Activated T-cell treated with anti-CD3 and anti-CD28 coated beads, Interleukin-2, amount 50 U/mL, for 48 hours (primary cell): ENCODE measurements at regions not wholly inside any gene's neighbourhood (a gene's known extent, or its start where the extent isn't known, plus 50 kb on each side); places are given as distances from the start of the nearest gene placed in this dataset.

Experiments used
- DNase-seq, 2 experiments: peaks; one replicate each; pipeline ENCODE4 v3.0.0-alpha.2; 2020

GRCh38 chr20:24797745-24798655, 151.1 kb upstream of the CST7 start:
- no peak for DNase-seq

DNA sequence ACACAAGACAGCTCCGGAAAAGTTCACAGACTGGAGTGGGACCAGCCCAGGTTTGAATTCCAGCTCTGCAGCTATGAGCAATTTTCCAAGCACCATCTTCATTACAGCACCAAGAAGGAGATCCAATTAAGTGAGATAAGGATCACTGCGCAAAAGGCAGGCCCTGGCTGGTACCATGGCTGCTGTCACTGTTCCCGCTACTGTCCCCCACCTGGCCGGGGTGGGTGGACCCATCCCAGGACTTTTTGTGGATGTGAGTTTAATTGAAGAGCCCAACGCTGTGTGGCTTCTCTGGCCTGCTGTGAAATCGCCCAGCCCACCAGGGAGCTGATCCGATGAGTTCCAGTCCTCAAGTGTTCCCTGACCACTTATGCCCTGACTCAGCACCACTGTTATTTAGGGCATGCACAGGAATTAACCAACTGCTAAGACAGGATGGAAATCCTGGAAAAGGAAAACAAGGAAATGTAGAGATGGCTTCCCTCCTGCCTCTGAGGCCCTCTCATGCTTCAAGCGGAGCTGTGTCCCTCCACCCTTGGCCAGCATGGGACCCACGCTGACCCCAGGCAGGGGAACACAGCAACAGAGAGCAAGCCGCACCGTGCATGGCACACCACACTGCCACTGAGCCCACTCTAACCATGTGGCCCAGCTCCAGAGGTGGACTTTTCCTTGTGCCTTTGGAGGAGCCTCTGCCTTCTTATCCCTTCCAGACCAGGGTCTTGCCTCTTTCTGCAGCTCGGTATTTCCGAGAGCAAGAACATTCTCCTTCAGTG, 150.0 kb upstream of the CST7 start:
- no peak for DNase-seq

DNA sequence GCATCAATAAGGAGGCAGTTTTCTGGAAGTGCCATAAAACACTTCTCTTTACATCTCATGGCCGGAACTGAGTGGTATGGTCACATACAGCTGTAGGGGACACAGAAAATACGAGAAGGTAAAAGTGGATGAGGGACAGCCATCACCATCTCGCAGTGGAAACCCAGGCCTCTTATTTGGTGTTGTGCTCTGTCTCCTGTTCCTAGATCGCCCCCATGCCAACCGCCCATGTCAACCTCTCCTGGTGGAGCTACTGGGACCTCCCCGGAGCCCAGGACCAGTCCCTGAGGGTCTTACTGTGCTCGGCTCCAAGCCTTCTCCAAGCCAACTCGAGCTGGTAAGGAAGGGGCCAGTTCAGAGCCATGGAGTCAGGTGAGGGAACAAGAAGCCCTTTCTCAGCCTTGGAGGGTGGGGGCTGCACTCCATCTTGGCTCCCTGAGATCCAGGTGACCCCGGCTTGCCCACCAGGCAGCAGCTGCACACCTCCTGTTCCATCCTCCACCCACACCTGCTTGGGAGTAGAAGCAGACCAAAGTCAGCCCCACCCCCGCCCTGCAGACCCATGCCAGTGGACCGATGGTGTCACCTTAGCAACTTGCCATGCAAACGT, 149.0 kb upstream of the CST7 start:
- no peak for DNase-seq

DNA sequence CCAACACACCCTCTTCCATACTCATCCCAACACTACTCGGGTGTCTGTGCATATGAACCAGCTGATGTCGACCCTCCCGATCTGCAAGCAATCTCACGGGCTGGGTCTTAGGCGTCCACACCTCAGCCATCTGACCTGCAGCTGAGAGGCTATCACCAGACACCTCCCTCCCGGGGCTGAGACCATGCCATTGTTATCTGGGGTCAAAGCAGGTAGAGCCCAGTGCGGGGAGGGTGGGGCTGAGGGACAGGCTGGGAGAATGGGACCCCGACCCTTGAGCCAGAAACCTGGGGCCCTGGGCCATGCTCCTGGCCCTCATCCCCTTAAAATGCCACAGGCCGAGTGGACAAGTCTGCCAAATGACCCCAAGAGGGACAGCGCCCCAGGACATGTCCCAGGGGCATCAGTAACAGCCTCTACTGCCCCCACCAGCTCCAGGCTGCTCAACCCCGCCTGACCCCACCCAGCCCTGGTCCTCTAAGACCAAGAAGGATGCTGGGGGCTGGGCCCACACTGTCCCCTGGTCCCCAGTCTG, 146.7 kb upstream of the CST7 start:
- DNase-seq = no peak

- DNase-seq = no peak
Observed at GRCh38 chr20:24804481-24805206, 144.4 kb upstream of the CST7 start.

DNA sequence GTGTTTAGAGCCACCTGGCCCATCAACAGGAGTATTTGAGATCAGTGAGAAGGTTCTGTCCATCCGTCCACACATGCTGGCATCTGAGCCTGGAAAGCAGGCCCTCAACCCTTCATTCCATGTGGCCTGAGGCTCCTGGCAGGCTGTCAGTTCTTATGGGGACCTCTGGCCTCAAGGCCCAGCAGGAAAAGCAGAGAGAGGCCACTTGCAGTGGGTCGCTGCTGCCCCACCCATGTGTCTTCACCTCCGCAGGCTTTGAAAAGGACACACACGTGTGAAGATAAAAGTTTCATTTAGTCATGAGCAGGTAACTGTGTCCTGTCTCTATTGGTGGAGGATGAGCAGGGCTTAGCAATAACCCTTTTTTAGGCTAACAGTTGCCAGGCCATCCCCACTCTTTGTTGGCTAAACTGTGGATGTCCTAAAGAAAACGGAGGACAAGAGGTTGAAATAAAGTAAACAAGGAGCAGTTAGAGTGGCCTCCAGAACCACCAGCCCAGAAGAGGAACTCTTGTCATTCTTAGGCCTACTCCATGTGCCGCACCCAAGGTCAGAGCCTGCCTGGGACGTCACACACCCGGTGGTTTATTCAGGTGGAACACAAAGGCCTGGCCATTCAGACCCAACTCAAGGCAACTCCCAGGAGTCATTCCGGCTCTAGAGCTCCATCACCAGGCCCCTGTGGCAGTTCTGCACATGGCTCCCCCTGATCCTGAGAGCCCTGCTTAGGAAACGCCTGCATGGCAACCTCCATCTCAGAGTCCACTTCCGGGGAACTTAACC, 143.4 kb upstream of the CST7 start:
- DNase-seq = no peak

GRCh38 chr20:24806705-24807676, 142.1 kb upstream of the CST7 start:
- DNase-seq = no peak

DNA sequence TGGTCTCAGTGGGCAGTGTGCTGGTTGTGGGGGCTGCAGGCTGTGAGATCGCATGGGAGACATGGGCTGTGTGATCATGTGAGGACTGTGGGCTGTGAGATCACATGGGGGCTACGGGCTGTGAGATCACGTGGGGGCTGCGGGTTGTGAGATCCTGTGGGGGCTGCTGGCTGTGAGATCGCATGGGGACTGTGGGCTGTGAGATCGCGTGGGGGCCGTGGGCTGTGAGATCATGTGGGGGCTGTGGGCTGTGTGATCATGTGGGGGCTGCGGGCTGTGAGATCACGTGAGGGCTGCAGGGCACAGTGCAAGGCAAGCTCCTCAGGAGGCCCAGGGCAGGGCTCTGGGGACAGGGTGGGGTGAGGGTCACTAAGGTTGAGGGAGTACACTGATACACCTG, 140.5 kb upstream of the CST7 start:
- no peak for DNase-seq

DNA sequence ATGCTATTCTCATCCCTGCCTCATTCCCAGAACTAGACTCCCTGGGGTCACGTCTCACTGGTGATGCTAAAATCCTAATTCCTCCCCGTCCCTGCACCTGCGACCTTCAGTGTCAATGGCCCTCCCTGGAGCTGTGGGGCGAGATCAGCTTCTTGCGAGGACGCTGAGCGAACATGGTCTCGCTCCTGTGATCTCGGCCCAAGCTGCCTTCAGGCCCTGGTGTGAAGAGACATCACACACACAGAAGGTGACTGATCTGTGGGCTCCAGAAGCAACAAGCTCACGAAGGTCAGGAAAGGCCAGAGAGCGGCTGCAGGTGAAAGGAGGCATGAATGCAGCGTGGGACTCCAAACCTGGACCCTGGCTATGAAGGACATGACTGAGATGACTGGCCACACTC, 139.5 kb upstream of the CST7 start:
- no peak for DNase-seq

DNA sequence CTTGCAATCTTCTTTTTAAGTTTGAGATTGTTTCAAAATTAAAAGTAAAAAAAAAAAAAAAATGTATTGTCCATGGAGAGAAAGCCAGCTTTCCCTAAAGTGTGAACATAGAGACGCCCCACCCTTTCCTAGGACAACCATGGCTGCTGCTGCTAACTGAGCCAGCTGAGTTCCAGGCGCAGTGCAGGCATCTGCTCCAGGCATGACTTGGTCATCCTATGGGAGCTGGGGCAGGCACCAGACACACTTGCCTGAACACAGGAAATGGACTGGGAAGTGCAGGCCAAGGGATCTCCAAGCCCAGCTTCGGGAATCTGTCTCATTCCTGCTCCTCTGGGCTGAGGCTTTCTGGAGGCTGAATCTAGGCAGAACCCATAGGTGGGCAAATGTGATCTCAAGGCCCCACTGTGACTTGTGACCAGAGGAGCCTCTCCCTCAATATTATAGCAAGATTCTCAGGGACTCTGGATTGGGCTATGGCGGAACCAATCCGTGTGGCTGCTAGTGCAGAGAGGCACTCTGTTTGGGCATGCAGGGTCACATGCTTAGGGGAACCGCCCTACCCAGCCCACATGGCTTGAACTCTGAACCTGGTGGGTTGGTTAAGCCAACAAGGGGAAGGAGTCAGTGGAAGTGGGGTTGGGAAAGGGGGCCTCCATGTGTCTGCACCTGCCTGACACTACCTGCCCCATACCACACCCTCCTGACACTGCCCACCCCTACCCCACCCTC, 138.2 kb upstream of the CST7 start:
- DNase-seq = no peak

DNA sequence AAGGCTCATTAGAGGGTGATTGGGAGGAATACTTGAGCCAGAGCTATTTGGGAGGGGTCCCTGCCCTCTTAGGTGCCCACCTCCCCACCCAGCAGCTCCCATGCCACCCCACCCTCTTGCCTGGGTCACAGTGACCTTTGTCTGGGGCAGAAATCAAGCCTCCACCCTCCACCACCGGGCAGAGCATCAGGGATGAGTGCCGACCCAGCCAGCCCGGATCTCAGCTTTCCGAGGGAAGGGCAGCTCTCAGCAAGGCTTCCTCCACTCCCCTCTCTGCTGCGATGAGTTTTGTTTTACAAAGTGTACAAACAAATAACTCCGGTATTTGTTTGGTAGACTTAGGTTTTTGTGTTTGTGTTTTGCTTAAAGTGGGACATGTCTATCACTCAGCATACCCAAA, 136.7 kb upstream of the CST7 start:
- no peak for DNase-seq

DNA sequence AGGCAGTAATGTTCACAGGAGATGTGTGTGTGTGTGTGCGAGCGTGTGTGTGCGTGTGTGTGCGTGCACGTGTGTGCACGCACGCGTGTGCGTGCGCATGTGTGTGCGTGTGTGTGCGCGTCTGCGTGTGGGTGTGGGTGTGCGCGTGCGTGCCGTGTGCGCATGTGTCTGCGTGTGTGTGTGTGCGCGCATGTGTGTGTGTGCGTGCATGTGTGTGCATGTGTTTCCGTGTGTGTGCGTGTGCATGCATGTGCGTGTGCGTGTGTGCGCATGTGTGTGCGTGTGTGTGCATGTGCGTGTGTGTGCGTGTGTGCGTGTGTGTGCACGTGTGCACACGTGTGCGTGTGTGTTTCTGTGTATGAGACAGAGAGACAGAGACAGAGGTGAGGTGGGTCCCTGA, 136.0 kb upstream of the CST7 start:
- no peak for DNase-seq

DNA sequence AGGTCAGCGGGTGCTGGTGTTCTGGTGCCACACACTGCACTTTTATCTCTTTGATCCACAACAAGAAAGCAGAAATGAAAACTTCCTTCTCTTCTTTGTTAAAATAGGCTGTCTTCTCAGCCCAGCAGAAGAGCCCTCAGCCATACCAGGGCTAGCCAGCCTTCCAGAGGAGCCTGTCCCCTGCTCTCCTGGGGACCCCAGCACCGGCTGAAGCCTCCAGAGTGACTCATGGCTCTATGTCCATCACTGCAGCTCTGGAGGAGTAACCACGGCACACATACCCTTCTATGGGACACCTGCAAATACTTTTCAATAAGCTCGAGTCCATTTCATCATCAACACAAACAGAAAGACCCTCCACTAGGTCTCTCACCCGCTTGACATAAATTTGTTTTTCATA, 135.6 kb upstream of the CST7 start:
- no peak for DNase-seq

DNA sequence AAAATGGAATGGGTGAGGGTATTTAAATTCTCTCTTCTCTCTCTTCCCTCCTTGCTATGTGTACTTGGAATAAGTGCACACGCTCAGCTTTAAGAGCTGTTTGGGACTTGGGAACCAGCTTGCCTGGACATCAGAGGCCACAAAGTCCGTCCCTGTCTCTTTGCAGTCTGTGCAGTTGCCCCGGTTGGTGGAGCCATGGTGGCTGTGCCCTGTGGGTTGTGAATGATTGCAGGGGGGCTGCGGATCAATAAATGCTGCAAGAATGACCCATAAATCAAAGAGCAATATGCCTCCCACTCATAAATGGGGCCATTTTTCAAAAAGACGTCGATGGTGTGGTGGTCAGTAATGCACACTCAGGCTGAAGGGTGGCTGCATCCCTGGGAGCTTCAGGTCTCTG, 135.1 kb upstream of the CST7 start:
- no peak for DNase-seq

DNA sequence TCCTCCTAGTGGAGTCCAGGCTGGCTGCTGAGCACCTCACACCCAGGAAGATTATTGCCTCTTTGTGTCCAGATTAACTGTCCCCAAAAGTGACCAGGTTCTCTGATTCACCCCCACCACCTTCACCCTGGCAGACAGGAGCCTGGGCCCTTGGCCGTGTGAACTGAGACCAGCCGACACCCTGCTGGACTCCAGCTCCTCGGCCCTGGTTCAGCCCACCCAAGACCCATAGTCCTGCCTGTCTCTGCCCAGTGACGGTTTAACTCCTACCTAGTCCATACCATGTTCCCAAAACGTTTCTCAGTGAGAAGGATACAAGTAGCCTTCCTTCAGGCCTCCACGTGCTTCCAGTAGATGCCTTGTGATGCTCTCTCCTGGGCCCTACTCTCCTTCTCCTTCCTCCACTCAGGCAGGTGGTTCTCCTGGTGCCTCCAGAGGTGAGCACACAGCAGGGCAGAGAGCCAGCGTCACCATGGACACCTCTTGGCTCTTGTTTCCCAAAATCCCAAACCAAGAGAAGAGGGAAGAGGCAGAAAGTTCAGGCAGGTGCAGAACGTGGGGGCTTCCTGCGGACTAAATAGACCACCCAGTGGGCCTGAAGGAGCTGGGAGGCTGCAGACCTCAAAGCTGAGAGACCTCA, 134.4 kb upstream of the CST7 start:
- DNase-seq = no peak

DNA sequence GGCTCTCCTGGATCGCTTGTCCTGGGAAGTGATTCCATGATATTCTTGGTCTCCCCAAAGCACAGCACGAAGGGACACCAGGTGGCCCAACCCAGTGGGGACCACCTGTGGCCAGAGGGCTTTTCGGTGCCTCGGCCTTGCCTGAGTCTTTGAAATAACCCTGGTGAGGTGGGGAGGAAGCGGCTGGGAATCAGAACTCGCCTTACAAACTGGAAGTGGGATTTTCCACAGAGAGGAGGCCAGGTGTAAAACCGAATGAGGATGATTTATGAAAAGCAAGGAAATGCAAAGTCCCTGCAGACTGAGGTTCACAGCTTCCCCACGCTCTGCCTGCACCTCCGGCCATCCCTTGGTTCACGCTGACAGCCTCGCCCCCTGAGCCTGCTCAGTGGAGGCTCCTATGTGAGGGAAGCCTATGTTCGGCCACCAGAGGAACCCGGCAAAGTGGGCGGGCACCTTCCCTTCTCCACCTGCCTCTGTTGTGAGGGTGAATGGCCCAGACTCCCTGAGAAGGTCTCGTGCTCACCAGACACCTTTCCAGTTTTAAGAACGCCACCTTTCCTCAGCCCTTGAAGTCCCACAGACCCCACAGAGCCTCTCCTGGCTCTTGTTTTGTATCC, 133.8 kb upstream of the CST7 start:
- DNase-seq = no peak

DNA sequence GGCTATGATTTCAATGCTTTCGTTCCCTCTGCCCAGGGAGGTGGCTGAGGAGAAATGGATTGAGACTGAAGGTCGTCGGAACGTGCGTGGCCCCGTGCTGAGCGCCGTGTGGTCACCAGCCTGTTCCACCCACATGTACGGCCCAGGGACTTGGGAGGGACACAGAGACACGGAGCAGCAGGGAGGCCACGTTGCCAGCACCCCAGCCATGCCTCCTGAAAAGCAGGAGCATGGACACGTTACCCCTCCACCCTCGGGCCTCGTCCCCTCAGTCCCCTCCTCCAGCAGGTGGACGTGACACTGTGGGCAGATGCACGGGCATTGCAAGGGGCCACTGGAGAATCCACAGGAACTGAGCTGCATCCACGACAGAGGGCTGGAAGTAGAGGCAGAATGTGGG, 133.1 kb upstream of the CST7 start:
- no peak for DNase-seq

GRCh38 chr20:24816431-24816830, 132.6 kb upstream of the CST7 start:
- no peak for DNase-seq

- no peak for DNase-seq
Observed at GRCh38 chr20:24816907-24817306, 132.2 kb upstream of the CST7 start.
